ENCODE measurements at regions not wholly inside any gene's neighbourhood (a gene's known extent, or its start where the extent isn't known, plus 50 kb on each side); places are given as distances from the start of the nearest gene placed in this dataset.

GRCh38 chr7:142431491-142431890, 173.6 kb upstream of the PRSS58 start:
- no peak for DNase-seq (ENCODE audit: low spot score)
- in situ Hi-C loops (cut with MboI; ENCODE audit: low pct_unique_long_range_greater_than_20kb, low sequenced_read_pairs, unreplicated experiment), result no loop called here
- TF ChIP-seq CTCF (IDR thresholded peaks at IDR 0.05; ENCODE audit: extremely low read depth, insufficient read depth, missing control alignments), result no peak

- DNase-seq (ENCODE audit: low spot score), result no peak
- in situ Hi-C loops (cut with MboI; ENCODE audit: low pct_unique_long_range_greater_than_20kb, low sequenced_read_pairs, unreplicated experiment), result no loop called here
- TF ChIP-seq CTCF (IDR thresholded peaks at IDR 0.05; ENCODE audit: extremely low read depth, insufficient read depth, missing control alignments), result no peak
Measured at GRCh38 chr7:142428094-142428493, 170.2 kb upstream of the PRSS58 start.

- in situ Hi-C loops (cut with MboI; ENCODE audit: low pct_unique_long_range_greater_than_20kb, low sequenced_read_pairs, unreplicated experiment), result no loop called here
- DNase-seq (ENCODE audit: low spot score), result no peak
- TF ChIP-seq CTCF (IDR thresholded peaks at IDR 0.05; ENCODE audit: extremely low read depth, insufficient read depth, missing control alignments), result no peak
Measured at GRCh38 chr7:142425281-142425680, 167.4 kb upstream of the PRSS58 start.

GRCh38 chr7:142422621-142423020, 164.8 kb upstream of the PRSS58 start:
- in situ Hi-C loops (cut with MboI; ENCODE audit: low pct_unique_long_range_greater_than_20kb, low sequenced_read_pairs, unreplicated experiment), result no loop called here
- TF ChIP-seq CTCF (IDR thresholded peaks at IDR 0.05; ENCODE audit: extremely low read depth, insufficient read depth, missing control alignments), result no peak
- no peak for DNase-seq (ENCODE audit: low spot score)

- in situ Hi-C loops (cut with MboI; ENCODE audit: low pct_unique_long_range_greater_than_20kb, low sequenced_read_pairs, unreplicated experiment), result no loop called here
- no peak for DNase-seq (ENCODE audit: low spot score)
- no peak for TF ChIP-seq CTCF (IDR thresholded peaks at IDR 0.05; ENCODE audit: extremely low read depth, insufficient read depth, missing control alignments)
Measured at GRCh38 chr7:142420554-142421362, 162.9 kb upstream of the PRSS58 start.

- no peak for DNase-seq (ENCODE audit: low spot score)
- no peak for TF ChIP-seq CTCF (IDR thresholded peaks at IDR 0.05; ENCODE audit: extremely low read depth, insufficient read depth, missing control alignments)
- in situ Hi-C loops (cut with MboI; ENCODE audit: low pct_unique_long_range_greater_than_20kb, low sequenced_read_pairs, unreplicated experiment), result no loop called here
Measured at GRCh38 chr7:142418326-142418725, 160.5 kb upstream of the PRSS58 start.
